Naive thymus-derived CD8-positive, alpha-beta T cell (primary cell): ENCODE measurements at regions not wholly inside any gene's neighbourhood (a gene's known extent, or its start where the extent isn't known, plus 50 kb on each side); places are given as distances from the start of the nearest gene placed in this dataset.

Experiments used
- ATAC-seq, 2 donors: fragments of 150-1000 bp; cut with Tn5 transposase in 1 of 2; sonication (Bioruptor Pico), chemical (Tn5 transposase) in 1 of 2; 1 replicate in 1 of 2; 2 replicates in 1 of 2; pipeline ENCODE4 v1.10.0; 2021; ENCODE audit warnings: mild to moderate bottlenecking in 2 of 2, moderate library complexity in 2 of 2
- POLR2A ChIA-PET: fragments of 350-600 bp; sonication (Branson Sonifier 250); formaldehyde crosslinking; loops from one replicate; lab custom pipeline; 2021; ENCODE audit warnings: antibody characterized with exemption; lab: Charles Lee
- DNase-seq, 10 donors: peaks; one replicate each; pipeline versions ENCODE4 v3.0.0 to v3.0.0-alpha.2; 2020 to 2022
- H3K27ac Mint-ChIP-seq, 10 donors: one replicate each; pipeline ENCODE4 v1.8.0; 2020 to 2022; ENCODE audit warnings: mild to moderate bottlenecking in 10 of 10, mixed read lengths in 10 of 10, moderate library complexity in 4 of 10, inconsistent platforms in 1 of 10
- H3K27me3 Mint-ChIP-seq, 5 donors: one replicate each; pipeline ENCODE4 v1.8.0; 2021 to 2022; ENCODE audit warnings: mixed read lengths in 5 of 5
- H3K36me3 Mint-ChIP-seq, 3 donors: one replicate each; pipeline ENCODE4 v1.8.0; 2020 to 2022; ENCODE audit warnings: mixed read lengths in 3 of 3, mild to moderate bottlenecking in 2 of 3, inconsistent platforms in 1 of 3
- H3K4me1 Mint-ChIP-seq, 4 donors: one replicate each; pipeline ENCODE4 v1.8.0; 2021 to 2022; ENCODE audit warnings: mixed read lengths in 4 of 4
- H3K4me3 Mint-ChIP-seq, 10 donors: one replicate each; pipeline ENCODE4 v1.8.0; 2020 to 2022; ENCODE audit warnings: mild to moderate bottlenecking in 10 of 10, mixed read lengths in 10 of 10, moderate library complexity in 6 of 10, inconsistent platforms in 1 of 10
- H3K9me3 Mint-ChIP-seq, 9 donors: one replicate each; pipeline ENCODE4 v1.8.0; 2020 to 2022; ENCODE audit warnings: mixed read lengths in 9 of 9, mild to moderate bottlenecking in 3 of 9, inconsistent platforms in 1 of 9, moderate library complexity in 1 of 9

DNA sequence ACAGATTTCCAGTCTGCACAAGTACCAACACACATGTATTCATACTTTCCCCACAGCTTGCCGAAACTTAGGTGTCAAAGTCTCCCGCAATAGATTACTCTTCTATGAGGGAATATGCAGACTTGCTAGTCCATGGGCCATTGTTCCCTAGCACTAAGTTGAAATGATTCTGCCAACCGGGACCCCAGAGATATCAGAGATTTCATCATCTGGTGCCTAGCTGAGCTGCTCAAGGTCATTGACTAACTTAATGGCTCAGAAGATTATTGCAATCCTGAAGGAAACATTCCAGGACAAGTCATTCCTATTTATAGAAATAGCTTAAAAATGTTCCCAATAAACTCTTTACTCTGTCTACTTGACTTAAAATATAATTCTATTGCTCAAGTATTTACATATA is 202.6 kb downstream of the PIK3R1 start:
- peaks cover 0 to under 1% (median 0%) of the 10 kb centered on the region in 5 donors for H3K27me3 Mint-ChIP-seq
- no peaks in the 10 kb centered on the region for H3K36me3 Mint-ChIP-seq
- POLR2A ChIA-PET: no interaction called here
- no peak overlapping the region for H3K4me3 Mint-ChIP-seq
- H3K9me3 Mint-ChIP-seq: no peaks in the 10 kb centered on the region
- ATAC-seq (no peak), DNase-seq (no peak)
- peaks cover 4 to 15% (median 7%) of the 10 kb centered on the region in 4 donors for H3K4me1 Mint-ChIP-seq
- H3K27ac Mint-ChIP-seq: no peak overlapping the region

- DNase-seq: no peak
- Mint-ChIP-seq H3K9me3 (no peaks in the 10 kb centered on the region), H3K36me3 (no peaks in the 10 kb centered on the region), H3K27me3 (no peaks in the 10 kb centered on the region), H3K4me1 (peaks cover 4 to 19% (median 7%) of the 10 kb centered on the region in 4 donors), H3K4me3 (no peak overlapping the region), H3K27ac (no peak overlapping the region)
- POLR2A ChIA-PET: no interaction called here
- ATAC-seq: no peak
Measured at GRCh38 chr5:68418680-68419079, 203.1 kb downstream of the PIK3R1 start.

DNA sequence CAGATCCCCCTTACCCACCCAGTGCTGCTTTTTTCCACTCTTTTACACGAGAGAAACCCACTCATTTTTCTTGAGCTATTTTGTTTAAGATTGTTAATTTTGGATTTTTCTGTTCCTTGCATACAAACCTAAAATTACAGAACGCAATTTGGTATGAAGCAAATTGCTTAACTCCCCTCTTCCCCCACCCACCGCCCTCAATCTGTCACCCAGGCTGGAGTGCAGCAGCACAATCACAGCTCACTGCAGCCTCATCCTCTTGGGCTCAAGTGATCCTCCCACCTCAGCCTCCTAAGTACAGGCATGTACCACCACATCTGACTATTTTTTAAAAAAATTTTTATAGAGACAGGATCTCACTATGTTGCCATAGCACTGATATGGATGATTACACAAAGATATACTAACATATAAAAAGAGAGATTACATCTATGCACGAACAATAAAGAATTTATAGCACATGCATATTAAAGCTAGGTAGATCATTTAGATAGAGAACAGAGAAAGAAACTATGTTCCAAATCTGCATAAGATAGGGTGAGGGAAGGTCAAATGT is 203.6 kb downstream of the PIK3R1 start:
- no peak for DNase-seq
- Mint-ChIP-seq H3K4me1 (peaks cover 4 to 21% (median 8%) of the 10 kb centered on the region in 4 donors), H3K27ac (no peak overlapping the region), H3K9me3 (no peaks in the 10 kb centered on the region), H3K27me3 (no peaks in the 10 kb centered on the region), H3K4me3 (no peak overlapping the region), H3K36me3 (no peaks in the 10 kb centered on the region)
- ATAC-seq: no peak
- POLR2A ChIA-PET: no interaction called here

DNA sequence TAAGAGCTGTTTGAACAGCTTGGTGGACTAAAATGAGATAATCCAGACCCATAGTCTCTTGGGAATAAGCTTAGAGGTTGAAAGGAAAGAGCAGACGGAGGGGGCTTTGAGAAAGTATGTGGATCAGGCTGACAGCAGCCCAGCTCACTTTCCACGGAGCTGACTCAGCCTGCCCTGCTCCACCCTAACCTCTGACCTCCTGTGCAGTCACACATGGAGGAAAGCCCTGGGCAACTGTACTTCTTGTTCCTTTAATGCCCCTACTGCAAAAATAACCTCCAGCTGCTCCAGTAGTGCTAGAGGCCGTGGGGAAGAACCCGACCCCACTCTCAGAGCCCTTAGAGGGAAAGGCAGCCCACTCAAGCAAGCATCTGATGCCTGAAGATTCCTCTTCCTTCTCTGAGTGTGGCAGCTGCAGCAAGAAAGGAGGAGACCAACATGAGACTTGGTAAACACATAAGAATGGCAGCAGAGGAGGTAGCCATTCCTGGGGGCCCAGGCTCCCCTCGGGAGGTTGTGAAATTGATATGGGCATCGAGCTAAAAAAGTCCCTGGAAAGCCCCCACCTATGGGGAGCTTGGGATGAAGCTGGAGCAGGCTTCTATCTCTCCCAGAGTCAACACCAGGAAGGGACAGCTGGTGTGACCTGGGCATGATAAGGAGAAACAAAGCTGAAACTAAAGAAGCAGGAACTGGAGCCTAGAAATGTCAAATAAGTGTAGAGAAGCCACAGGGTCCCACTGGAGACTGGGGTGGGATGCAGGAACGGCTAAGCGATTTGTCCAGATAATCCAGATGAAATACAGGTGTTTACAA is 204.3 kb downstream of the PIK3R1 start:
- Mint-ChIP-seq H3K27me3 (no peaks in the 10 kb centered on the region), H3K27ac (peak overlapping the region in 1 of 10 donors; percentile 34), H3K9me3 (no peaks in the 10 kb centered on the region), H3K4me1 (peaks cover 5 to 25% (median 10%) of the 10 kb centered on the region in 4 donors), H3K4me3 (no peak overlapping the region), H3K36me3 (no peaks in the 10 kb centered on the region)
- no peak for DNase-seq
- POLR2A ChIA-PET: no interaction called here
- no peak for ATAC-seq

DNA sequence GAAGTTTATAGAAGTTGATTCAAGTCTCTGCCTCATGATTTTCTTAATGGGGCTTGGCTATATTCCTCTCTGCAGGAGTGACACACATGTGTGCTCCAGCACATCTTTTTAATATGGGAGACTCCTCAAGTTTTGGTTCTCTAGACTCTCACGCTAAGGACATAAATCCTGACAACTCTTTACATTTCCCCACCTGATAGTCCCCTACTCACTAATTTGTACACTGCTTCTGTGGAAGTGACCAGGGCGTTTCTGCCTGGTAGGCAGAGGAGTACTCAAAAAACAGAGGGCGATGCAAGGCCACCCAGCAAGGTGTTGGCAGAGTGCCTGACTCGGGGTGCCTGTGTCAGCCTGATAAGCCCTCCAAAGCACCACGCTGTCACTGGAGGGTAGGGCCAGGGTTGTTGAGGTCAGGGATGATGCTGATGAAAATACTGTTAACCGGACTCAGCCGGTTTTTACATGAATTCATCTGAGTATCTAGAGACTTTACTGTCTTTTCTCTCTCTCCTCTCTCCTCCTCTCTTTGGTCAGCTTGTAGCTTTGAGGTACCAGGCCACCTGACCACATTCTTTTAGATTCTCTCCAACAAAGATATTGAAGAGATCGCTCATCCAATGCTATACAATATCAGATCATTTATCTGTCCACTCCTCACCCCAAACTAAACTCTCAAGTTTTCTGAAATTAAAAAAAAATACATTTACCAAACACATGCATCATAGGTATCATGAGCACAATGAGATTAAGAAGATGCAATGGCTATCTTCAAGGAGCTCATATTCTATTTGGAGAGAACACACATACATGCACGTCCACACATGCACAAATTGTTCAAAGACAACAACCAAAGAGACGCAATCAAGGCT is 205.2 kb downstream of the PIK3R1 start:
- Mint-ChIP-seq H3K4me3 (no peak overlapping the region), H3K9me3 (no peaks in the 10 kb centered on the region), H3K27me3 (no peaks in the 10 kb centered on the region), H3K36me3 (no peaks in the 10 kb centered on the region), H3K4me1 (peaks cover 12 to 26% (median 13%) of the 10 kb centered on the region in 4 donors), H3K27ac (no peak overlapping the region)
- POLR2A ChIA-PET: no interaction called here
- DNase-seq (no peak), ATAC-seq (no peak)

DNA sequence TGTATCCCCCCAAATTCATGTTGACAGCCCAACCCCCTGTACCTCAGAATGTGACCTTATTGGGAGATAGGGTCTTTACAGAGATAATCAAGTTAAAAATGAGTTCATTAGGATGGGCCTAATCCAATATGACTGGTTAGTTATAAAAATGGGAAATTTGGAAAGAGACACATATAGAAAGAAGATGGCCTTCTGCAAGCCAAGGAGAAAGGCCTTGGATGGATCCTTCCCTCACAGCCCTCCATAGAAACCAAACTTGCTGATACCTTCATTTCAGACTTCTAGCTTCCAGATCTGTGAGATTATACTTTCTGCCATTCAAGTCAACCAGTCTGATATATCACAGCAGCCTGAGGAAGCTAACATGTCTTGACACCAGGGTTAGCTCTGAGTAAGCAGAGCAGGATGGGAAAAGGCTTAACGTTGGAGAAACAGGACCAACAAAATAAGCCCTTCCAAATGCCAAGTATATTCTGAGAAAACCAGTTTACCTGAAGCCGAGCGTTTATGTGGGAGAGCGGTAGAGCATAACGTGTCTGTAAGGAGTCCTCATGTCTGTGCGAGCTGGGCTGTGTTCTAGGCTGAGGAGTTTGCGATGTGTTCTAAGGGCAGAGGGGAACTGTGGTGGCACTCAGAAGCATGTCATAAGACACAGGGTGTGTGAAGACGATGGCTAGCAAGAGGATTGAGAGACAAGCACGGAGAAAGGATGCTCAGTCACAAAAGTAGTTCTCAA is 206.1 kb downstream of the PIK3R1 start:
- Mint-ChIP-seq H3K9me3 (no peaks in the 10 kb centered on the region), H3K36me3 (no peaks in the 10 kb centered on the region), H3K27ac (peak overlapping the region in 1 of 10 donors; percentile 26), H3K27me3 (no peaks in the 10 kb centered on the region), H3K4me1 (peaks cover 13 to 32% (median 16%) of the 10 kb centered on the region in 4 donors), H3K4me3 (no peak overlapping the region)
- POLR2A ChIA-PET: no interaction called here
- DNase-seq: no peak
- ATAC-seq: no peak

GRCh38 chr5:68423154-68423811 is 207.7 kb downstream of the PIK3R1 start:
- Mint-ChIP-seq H3K27ac (peak overlapping the region in 4 of 10 donors; percentile 30 to 56 (median 45)), H3K9me3 (no peaks in the 10 kb centered on the region), H3K4me1 (peaks cover 14 to 33% (median 16%) of the 10 kb centered on the region in 4 donors), H3K27me3 (no peaks in the 10 kb centered on the region), H3K4me3 (no peak overlapping the region), H3K36me3 (no peaks in the 10 kb centered on the region)
- no peak for DNase-seq
- no peak for ATAC-seq
- POLR2A ChIA-PET: no interaction called here

DNA sequence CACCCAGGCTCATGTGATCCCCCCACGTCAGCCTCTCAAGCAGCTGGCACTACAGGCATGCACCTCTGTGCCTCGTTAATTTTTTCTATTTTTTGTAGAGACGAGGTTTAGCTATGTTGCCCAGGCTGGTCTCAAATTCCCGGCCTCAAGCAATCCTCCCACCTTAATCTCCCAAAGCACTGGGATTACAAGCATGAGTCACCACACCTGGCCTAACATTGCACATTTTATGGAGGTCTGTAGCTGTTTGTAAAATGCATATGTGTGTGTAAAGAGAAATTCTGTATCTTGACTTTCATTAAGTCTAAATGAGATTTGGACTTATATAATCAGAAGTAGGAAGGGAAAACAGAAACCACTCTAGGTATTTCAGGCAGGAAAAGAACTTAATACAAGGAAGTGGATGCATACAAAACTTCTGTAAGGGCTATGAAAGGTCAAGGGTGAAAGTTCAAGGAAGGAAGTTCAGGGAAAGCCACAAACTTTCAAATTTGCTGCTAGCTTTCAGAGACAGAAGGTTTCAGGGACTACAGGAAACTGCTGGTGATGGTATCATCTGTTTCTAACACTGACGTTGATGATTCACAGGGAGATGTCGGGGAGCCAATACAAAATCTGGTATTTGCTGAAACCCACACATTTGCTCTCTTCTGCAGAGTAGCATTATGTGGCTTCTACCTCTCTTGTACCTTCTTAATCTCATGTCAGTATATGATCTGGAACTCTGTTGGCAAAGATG is 209.4 kb downstream of the PIK3R1 start:
- H3K36me3 Mint-ChIP-seq: no peaks in the 10 kb centered on the region
- DNase-seq (peak in 4 of 10 donors; percentile 5 to 37 (median 13)), ATAC-seq (peak; percentile 61 to 84)
- H3K27ac Mint-ChIP-seq: peak overlapping the region in 8 of 10 donors; percentile 3 to 81 (median 26)
- H3K4me3 Mint-ChIP-seq: peak overlapping the region in 5 of 10 donors; percentile 12 to 39 (median 27)
- POLR2A ChIA-PET: interaction anchor here (1.7 kb wide), 1 partner anchor 9 kb away, joined by 4 read pairs; no protein-coding TSS in a partner anchor
- H3K4me1 Mint-ChIP-seq: peaks cover 14 to 33% (median 16%) of the 10 kb centered on the region in 4 donors
- no peaks in the 10 kb centered on the region for H3K27me3 Mint-ChIP-seq
- no peaks in the 10 kb centered on the region for H3K9me3 Mint-ChIP-seq

GRCh38 chr5:68426586-68426985 is 211.0 kb downstream of the PIK3R1 start:
- Mint-ChIP-seq H3K4me3 (no peak overlapping the region), H3K9me3 (no peaks in the 10 kb centered on the region), H3K27me3 (no peaks in the 10 kb centered on the region), H3K27ac (peak overlapping the region in 5 of 10 donors; percentile 25 to 81 (median 62)), H3K36me3 (no peaks in the 10 kb centered on the region), H3K4me1 (peaks cover 14 to 40% (median 16%) of the 10 kb centered on the region in 4 donors)
- POLR2A ChIA-PET: no interaction called here
- ATAC-seq: no peak
- no peak for DNase-seq

GRCh38 chr5:68428231-68428811 is 212.8 kb downstream of the PIK3R1 start:
- Mint-ChIP-seq H3K9me3 (no peaks in the 10 kb centered on the region), H3K27me3 (no peaks in the 10 kb centered on the region), H3K4me1 (peaks cover 10 to 47% (median 16%) of the 10 kb centered on the region in 4 donors), H3K36me3 (no peaks in the 10 kb centered on the region), H3K4me3 (no peak overlapping the region), H3K27ac (no peak overlapping the region)
- POLR2A ChIA-PET: no interaction called here
- DNase-seq (no peak), ATAC-seq (no peak)

GRCh38 chr5:68429510-68429909 is 214.0 kb downstream of the PIK3R1 start:
- peak overlapping the region in 3 of 10 donors; percentile 4 to 68 (median 6) for H3K27ac Mint-ChIP-seq
- H3K4me1 Mint-ChIP-seq: peaks cover 19 to 53% (median 24%) of the 10 kb centered on the region in 4 donors
- H3K9me3 Mint-ChIP-seq: no peaks in the 10 kb centered on the region
- ATAC-seq: no peak
- no peak overlapping the region for H3K4me3 Mint-ChIP-seq
- POLR2A ChIA-PET: no interaction called here
- no peak for DNase-seq
- H3K27me3 Mint-ChIP-seq: no peaks in the 10 kb centered on the region
- no peaks in the 10 kb centered on the region for H3K36me3 Mint-ChIP-seq
